ENCODE measurements at regions not wholly inside any gene's neighbourhood (a gene's known extent, or its start where the extent isn't known, plus 50 kb on each side); places are given as distances from the start of the nearest gene placed in this dataset.

DNA sequence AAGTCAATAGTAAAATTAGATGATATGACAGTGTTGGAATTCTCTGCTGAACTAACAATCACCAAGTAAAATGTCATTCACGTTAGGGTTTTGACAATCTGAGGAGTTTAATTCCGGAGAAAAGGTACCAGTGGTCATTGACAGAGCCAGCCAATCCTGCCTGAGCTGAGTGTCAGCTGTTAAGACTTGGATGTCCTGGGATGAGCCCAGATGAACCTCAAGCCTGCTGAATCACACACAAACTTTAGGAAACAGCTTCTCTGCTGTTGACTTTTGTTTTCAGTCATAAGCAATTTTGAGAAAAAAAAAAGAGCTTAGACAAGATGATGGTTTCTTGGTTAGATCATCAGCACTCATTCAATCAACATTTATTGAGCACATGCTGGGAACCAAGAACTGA, 600.0 kb upstream of the SLC39A10 start:
- TF ChIP-seq TAF1 (IDR thresholded peaks at IDR 0.05; ENCODE audit: low read depth, low read length) (no peak), ASH2L (IDR thresholded peaks at IDR 0.05; ENCODE audit: low read length) (no peak), SRF (IDR thresholded peaks at IDR 0.05; ENCODE audit: low read depth, low read length) (no peak), POLR2A (IDR thresholded peaks at IDR 0.05; ENCODE audit: control extremely low read depth in 1 of 2, low read depth in 2 of 2, low read length in 2 of 2) (no peak), EZH2 (IDR thresholded peaks at IDR 0.05; ENCODE audit: low read depth, low read length, severe bottlenecking) (no peak), RFX5 (IDR thresholded peaks at IDR 0.05; ENCODE audit: borderline replicate concordance, low read depth, low read length) (no peak), CBX8 (IDR thresholded peaks at IDR 0.05; ENCODE audit: borderline replicate concordance, low read depth, low read length) (no peak), BACH1 (IDR thresholded peaks at IDR 0.05; ENCODE audit: low read length) (no peak), TBP (IDR thresholded peaks at IDR 0.05; ENCODE audit: low read depth, low read length) (no peak)
